IMR-90 (cell line): ENCODE measurements at regions not wholly inside any gene's neighbourhood (a gene's known extent, or its start where the extent isn't known, plus 50 kb on each side); places are given as distances from the start of the nearest gene placed in this dataset.

ENCODE experiments used
- ATAC-seq: fragments of 200-7000 bp; cut with Tn5 transposase; 2 replicates; pipeline ENCODE4 v1.9.1; 2020; ENCODE audit warnings: low read depth, mild to moderate bottlenecking, moderate library complexity
- BruUV-seq: library from RNA; stranded (reverse); fragments of 400-500 nt; replicated peaks from 2 replicates; lab custom pipeline; 2021; lab: Mats Ljungman, UMichigan
- CTCF ChIA-PET: fragments of 300-600 bp; formaldehyde crosslinking; extraction: SDS; loops from one replicate; lab custom pipeline; 2021; ENCODE audit warnings: antibody characterized with exemption; lab: Yijun Ruan, JAX
- POLR2A ChIA-PET: fragments of 300-600 bp; sonication (Branson Sonifier 250); formaldehyde crosslinking; loops from one replicate; lab custom pipeline; 2022; ENCODE audit warnings: antibody characterized with exemption; ENCODE audit not compliant: unreplicated experiment; lab: Charles Lee
- DNase-seq: peaks from one replicate; pipeline ENCODE4 v3.0.0; 2013
- H2AFZ ChIP-seq: replicated peaks from 2 replicates; pipeline ENCODE3; 2013; ENCODE audit warnings: low read length, mild to moderate bottlenecking; ENCODE audit not compliant: poor library complexity
- H2AK5ac ChIP-seq: 2 replicates; pipeline ENCODE4 v1.6.1; 2013; ENCODE audit warnings: low read depth, low read length, inconsistent platforms
- H2AK9ac ChIP-seq: replicated peaks from 2 replicates; pipeline ENCODE3; 2013; ENCODE audit warnings: mild to moderate bottlenecking, low read depth, low read length, moderate library complexity; ENCODE audit not compliant: poor library complexity
- H2BK120ac ChIP-seq: 2 replicates; pipeline ENCODE4 v1.6.1; 2013; ENCODE audit warnings: low read depth, low read length, inconsistent platforms
- H2BK15ac ChIP-seq: 3 replicates; pipeline ENCODE4 v1.6.1; 2013; ENCODE audit warnings: low read depth, low read length, inconsistent platforms
- H2BK20ac ChIP-seq: 2 replicates; pipeline ENCODE4 v1.6.1; 2013; ENCODE audit warnings: low read depth, mild to moderate bottlenecking, inconsistent platforms, low read length, moderate library complexity
- H2BK5ac ChIP-seq: 2 replicates; pipeline ENCODE4 v1.6.1; 2013; ENCODE audit warnings: mild to moderate bottlenecking, low read depth, low read length, inconsistent platforms; ENCODE audit not compliant: poor library complexity, severe bottlenecking
- H3K14ac ChIP-seq: replicated peaks from 2 replicates; pipeline ENCODE4 v1.6.1; 2013; ENCODE audit warnings: low read depth, low read length, inconsistent platforms
- H3K18ac ChIP-seq: 2 replicates; pipeline ENCODE4 v1.6.1; 2013; ENCODE audit warnings: low read depth, low read length, control low read depth
- H3K23ac ChIP-seq: 2 replicates; pipeline ENCODE4 v1.6.1; 2013; ENCODE audit warnings: low read depth, low read length, inconsistent platforms
- H3K27ac ChIP-seq: 2 replicates; pipeline ENCODE4 v1.5.1; 2013; ENCODE audit warnings: mild to moderate bottlenecking, control low read depth, low read length; ENCODE audit not compliant: insufficient read depth
- H3K27me3 ChIP-seq: 2 replicates; pipeline ENCODE4 v1.6.1; 2013; ENCODE audit warnings: low read length; ENCODE audit not compliant: control insufficient read depth, insufficient read depth
- H3K36me3 ChIP-seq: 2 replicates; pipeline ENCODE4 v1.6.1; 2013; ENCODE audit warnings: low read length, mixed read lengths; ENCODE audit not compliant: control insufficient read depth, insufficient read depth
- H3K4ac ChIP-seq: 2 replicates; pipeline ENCODE4 v1.6.1; 2013; ENCODE audit warnings: low read depth, low read length, inconsistent platforms
- H3K4me1 ChIP-seq: 2 replicates; pipeline ENCODE4 v1.6.1; 2013; ENCODE audit warnings: low read length, mixed read lengths; ENCODE audit not compliant: control insufficient read depth, insufficient read depth
- H3K4me2 ChIP-seq: 2 replicates; pipeline ENCODE4 v1.6.1; 2013; ENCODE audit warnings: low read depth, mild to moderate bottlenecking, control low read depth, low read length, moderate library complexity
- H3K4me3 ChIP-seq: 2 replicates; pipeline ENCODE4 v1.5.1; 2013; ENCODE audit warnings: low read depth, mild to moderate bottlenecking, control low read depth, low read length, moderate library complexity; ENCODE audit not compliant: insufficient read depth
- H3K56ac ChIP-seq: 2 replicates; pipeline ENCODE4 v1.6.1; 2013; ENCODE audit warnings: low read length, inconsistent platforms; ENCODE audit not compliant: insufficient read depth; ENCODE audit errors: extremely low read depth
- H3K79me1 ChIP-seq, 2 experiments: 2 replicates each; pipeline ENCODE4 v1.6.1; 2013; ENCODE audit warnings: low read length in 2 of 2, inconsistent platforms in 1 of 2, low read depth in 1 of 2
- H3K9ac ChIP-seq: 2 replicates; pipeline ENCODE4 v1.6.1; 2013; ENCODE audit warnings: low read depth, low read length, control low read depth
- H3K9me1 ChIP-seq: 2 replicates; pipeline ENCODE4 v1.6.1; 2013; ENCODE audit warnings: low read length, inconsistent platforms; ENCODE audit not compliant: insufficient read depth
- H3K9me3 ChIP-seq: 2 replicates; pipeline ENCODE4 v1.6.1; 2013; ENCODE audit warnings: low read length; ENCODE audit not compliant: control insufficient read depth, insufficient read depth
- H4K20me1 ChIP-seq: 2 replicates; pipeline ENCODE4 v1.6.1; 2013; ENCODE audit warnings: low read length, inconsistent platforms; ENCODE audit not compliant: insufficient read depth
- H4K5ac ChIP-seq: 2 replicates; pipeline ENCODE4 v1.6.1; 2013; ENCODE audit warnings: mild to moderate bottlenecking, low read depth, low read length, control low read depth
- H4K8ac ChIP-seq, 2 experiments: 2 replicates each; pipeline ENCODE4 v1.6.1; 2013; ENCODE audit warnings: low read depth in 2 of 2, low read length in 2 of 2, control low read depth in 1 of 2, inconsistent platforms in 1 of 2
- H4K91ac ChIP-seq: 2 replicates; pipeline ENCODE4 v1.6.1; 2013; ENCODE audit warnings: low read depth, low read length, inconsistent platforms; ENCODE audit not compliant: insufficient read depth
- BHLHE40 ChIP-seq: fragments of 150-350 bp; IDR thresholded peaks from 2 replicates; pipeline ENCODE4 v1.6.1; 2016; ENCODE audit warnings: mild to moderate bottlenecking, low read depth, low read length
- CEBPB ChIP-seq: IDR thresholded peaks from 2 replicates; pipeline ENCODE4 v1.6.1; 2012; ENCODE audit warnings: low read depth, low read length, improper control_type of control experiment
- CHD1 ChIP-seq: IDR thresholded peaks from 2 replicates; pipeline ENCODE4 v1.6.1; 2012; ENCODE audit warnings: low read depth, low read length, improper control_type of control experiment
- CTCF ChIP-seq: conservative IDR thresholded peaks from 2 replicates; pipeline ENCODE4 v1.5.1; 2012; ENCODE audit warnings: mild to moderate bottlenecking, low read depth, low read length, improper control_type of control experiment
- ELK1 ChIP-seq: fragments of 150-350 bp; IDR thresholded peaks from 2 replicates; pipeline ENCODE4 v1.6.1; 2016; ENCODE audit warnings: low read depth, mild to moderate bottlenecking, low read length, moderate library complexity, borderline replicate concordance
- FOS ChIP-seq: fragments of 150-350 bp; IDR thresholded peaks from 2 replicates; pipeline ENCODE4 v1.6.1; 2016; ENCODE audit warnings: low read depth, low read length
- MAFK ChIP-seq: IDR thresholded peaks from 2 replicates; pipeline ENCODE4 v1.6.1; 2012; ENCODE audit warnings: low read depth, low read length, improper control_type of control experiment
- MAZ ChIP-seq: IDR thresholded peaks from 2 replicates; pipeline ENCODE4 v1.6.1; 2012; ENCODE audit warnings: low read depth, mild to moderate bottlenecking, low read length, improper control_type of control experiment, moderate library complexity, borderline replicate concordance
- MXI1 ChIP-seq: IDR thresholded peaks from 2 replicates; pipeline ENCODE4 v1.6.1; 2012; ENCODE audit warnings: low read depth, mild to moderate bottlenecking, low read length, moderate library complexity, borderline replicate concordance
- NFE2L2 ChIP-seq: fragments of 150-350 bp; IDR thresholded peaks from 2 replicates; pipeline ENCODE4 v1.6.1; 2016; ENCODE audit warnings: low read depth, mild to moderate bottlenecking, low read length
- POLR2A ChIP-seq: IDR thresholded peaks from 2 replicates; pipeline ENCODE4 v1.6.1; 2012; ENCODE audit warnings: mild to moderate bottlenecking, low read depth, low read length
- RAD21 ChIP-seq: IDR thresholded peaks from 2 replicates; pipeline ENCODE4 v1.6.1; 2012; ENCODE audit warnings: low read length, improper control_type of control experiment
- RCOR1 ChIP-seq: IDR thresholded peaks from 2 replicates; pipeline ENCODE4 v1.6.1; 2012; ENCODE audit warnings: mild to moderate bottlenecking, low read length, improper control_type of control experiment; ENCODE audit not compliant: insufficient replicate concordance
- RFX5 ChIP-seq: IDR thresholded peaks from 2 replicates; pipeline ENCODE4 v1.8.0; 2012; ENCODE audit warnings: low read depth, mild to moderate bottlenecking, low read length, moderate library complexity
- SMC3 ChIP-seq: fragments of 150-350 bp; IDR thresholded peaks from 2 replicates; pipeline ENCODE4 v1.6.1; 2016; ENCODE audit warnings: low read depth, mild to moderate bottlenecking, antibody characterized with exemption, low read length, moderate library complexity
- USF2 ChIP-seq: fragments of 150-350 bp; IDR thresholded peaks from 2 replicates; pipeline ENCODE4 v1.6.1; 2017; ENCODE audit warnings: mild to moderate bottlenecking, antibody characterized with exemption, low read length, low read depth
- WGBS, 2 experiments: methylation state at CpG; one replicate each; pipeline versions ENCODE4 v1.1.5 to v1.1.7; 2013; ENCODE audit warnings: missing lambda C conversion rate in 2 of 2; ENCODE audit not compliant: insufficient read length in 1 of 2; ENCODE audit errors: extremely low coverage in 2 of 2; 5-methylcytosine and 5-hydroxymethylcytosine counted together
- dilution Hi-C: fragments of 300-500 bp; cut with HindIII; formaldehyde crosslinking; loops from one replicate; pipeline ENCODE4 v1.14.3; 2018; ENCODE audit warnings: low sequenced_read_pairs; ENCODE audit not compliant: unreplicated experiment
- in situ Hi-C: fragments of 300-500 bp; cut with MboI; formaldehyde crosslinking; loops from 3 replicates; pipeline ENCODE4 v1.14.3; 2019; ENCODE audit warnings: low sequenced_read_pairs, inconsistent platforms, mixed read lengths
- intact Hi-C: fragments of 100-400 bp; cut with micrococcal nuclease; formaldehyde crosslinking; loops from 2 replicates; pipeline ENCODE4 v1.10.0; 2022

GRCh38 chr2:204089574-204089973 lies 153.0 kb downstream of the ICOS start:
- POLR2A ChIA-PET: no interaction called here

More at GRCh38 chr2:204089574-204089973, 153.0 kb downstream of the ICOS start:
- DNase-seq: no peak
- Histone ChIP-seq H3K4ac (no peak overlapping the region), H2AK5ac (no peak overlapping the region), H4K5ac (no peak overlapping the region), H3K36me3 (no peaks in the 10 kb centered on the region), H3K9ac (no peak overlapping the region), H3K18ac (no peak overlapping the region), H3K79me1 (no peaks in the 10 kb centered on the region), H3K27me3 (peaks cover 2% of the 10 kb centered on the region), H4K8ac (no peak overlapping the region), H3K9me3 (no peaks in the 10 kb centered on the region), H2BK20ac (no peak overlapping the region), H3K14ac (no peak overlapping the region), H2AFZ (no peak overlapping the region), H2BK5ac (no peak overlapping the region), H3K23ac (no peak overlapping the region), H4K91ac (no peak overlapping the region), H4K20me1 (no peaks in the 10 kb centered on the region), H2BK120ac (no peak overlapping the region), H3K9me1 (no peaks in the 10 kb centered on the region), H3K27ac (no peak overlapping the region), H2AK9ac (no peak overlapping the region), H3K4me1 (peaks cover 2% of the 10 kb centered on the region; the same call in 1 of the 2 replicates), H3K4me3 (no peak overlapping the region), H2BK15ac (no peak overlapping the region), H3K4me2 (no peak overlapping the region), H3K56ac (no peak overlapping the region)
- TF ChIP-seq MAFK: no peak
- no peak for TF ChIP-seq MXI1
- no peak for TF ChIP-seq CHD1
- no peak for TF ChIP-seq RFX5
- no peak for TF ChIP-seq POLR2A
- TF ChIP-seq RAD21: no peak
- TF ChIP-seq FOS: no peak
- no peak for TF ChIP-seq MAZ
- no peak for TF ChIP-seq SMC3
- TF ChIP-seq CTCF: no peak
- no peak for TF ChIP-seq NFE2L2
- TF ChIP-seq USF2: no peak
- TF ChIP-seq RCOR1: no peak
- no peak for TF ChIP-seq CEBPB
- no peak for TF ChIP-seq ELK1
- no peak for TF ChIP-seq BHLHE40
- no peak for ATAC-seq
- CTCF ChIA-PET: no interaction called here
- in situ Hi-C loops (no loop called here), intact Hi-C loops (no loop called here), dilution Hi-C loops (no loop called here)
- 40% methylated on average over 1 of the region's 4 CpGs; no CpG with 5 or more reads in 1 of the 2 experiments for WGBS, 2 experiments
- BruUV-seq: no TSS peak
